ENCODE measurements at regions not wholly inside any gene's neighbourhood (a gene's known extent, or its start where the extent isn't known, plus 50 kb on each side); places are given as distances from the start of the nearest gene placed in this dataset.

DNA sequence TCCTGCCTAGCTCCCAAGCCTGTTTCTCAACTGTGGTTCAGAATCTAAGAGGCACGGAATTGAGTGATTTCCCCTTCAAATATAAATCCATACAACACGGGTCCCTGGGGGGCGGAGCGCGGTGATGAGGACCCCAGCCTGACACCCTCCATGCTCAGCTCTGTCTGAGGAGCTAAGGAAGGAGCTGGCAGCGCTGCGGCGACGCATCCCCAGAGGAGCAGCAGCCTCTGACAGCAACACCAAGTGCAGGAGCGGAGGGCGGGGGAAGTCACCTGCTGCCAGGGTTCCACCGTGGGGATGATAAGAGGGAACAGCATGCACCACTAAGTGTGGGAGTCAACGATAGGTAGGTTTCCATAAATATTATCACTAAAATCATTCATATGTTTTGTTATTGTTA lies 72.6 kb upstream of the VWC2 start:
- Histone ChIP-seq H3K18ac (ENCODE audit: low read length) (no peak overlapping the region), H2BK120ac (ENCODE audit: low read depth, low read length) (no peak overlapping the region), H3K79me2 (ENCODE audit: control insufficient read depth, insufficient read depth, low read length) (no peaks in the 10 kb centered on the region), H3K4me3 (ENCODE audit: low read length) (no peak overlapping the region), H2BK15ac (replicated peaks; ENCODE audit: low read depth) (no peak overlapping the region), H3K9ac (ENCODE audit: low read length) (no peak overlapping the region), H3K23ac (ENCODE audit: low read length) (no peak overlapping the region), H4K5ac (ENCODE audit: low read length) (no peak overlapping the region), H3K4me2 (ENCODE audit: low read length) (no peak overlapping the region), H3K4me1 (ENCODE audit: control insufficient read depth, low read depth, low read length) (no peaks in the 10 kb centered on the region), H4K8ac (ENCODE audit: low read depth, low read length) (no peak overlapping the region), H3K56ac (ENCODE audit: low read length) (no peak overlapping the region), H3K27ac (ENCODE audit: low read depth, low read length) (no peak overlapping the region), H3K79me1 (ENCODE audit: low read length) (no peaks in the 10 kb centered on the region), H2AK5ac (ENCODE audit: low read length) (no peak overlapping the region), H3K4ac (ENCODE audit: low read depth, low read length) (no peak overlapping the region), H2BK5ac (ENCODE audit: low read length) (no peak overlapping the region), H3K27me3 (ENCODE audit: insufficient read depth, low read length, poor library complexity) (no peaks in the 10 kb centered on the region), H3K36me3 (ENCODE audit: control insufficient read depth, insufficient read depth, low read length) (no peaks in the 10 kb centered on the region)
- WGBS (ENCODE audit: extremely low coverage, insufficient coverage, low lambda C conversion rate): no CpG with 5 or more reads among the region's 13 CpGs
- no peak for DNase-seq

DNA sequence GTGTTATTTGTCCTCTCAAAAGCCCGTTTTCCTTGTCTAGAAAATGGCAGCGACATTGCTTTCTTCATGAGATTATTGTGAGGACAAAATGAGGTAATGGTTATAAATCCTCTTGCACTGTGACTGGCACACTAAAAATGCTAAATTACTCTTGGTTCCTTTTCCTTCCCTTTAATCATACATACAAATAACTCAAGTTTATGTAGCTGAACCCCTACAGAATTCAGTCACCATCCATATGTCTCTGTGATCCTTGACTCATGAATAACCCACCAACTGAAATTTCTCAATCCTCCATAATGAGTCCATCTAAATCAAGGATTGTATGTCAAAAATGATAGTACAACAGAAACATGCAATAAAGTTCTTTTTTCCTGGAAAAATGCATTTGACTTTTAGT lies 71.3 kb upstream of the VWC2 start:
- no peak overlapping the region for H3K4me3 ChIP-seq (ENCODE audit: low read length)
- H3K23ac ChIP-seq (ENCODE audit: low read length): no peak overlapping the region
- H2BK120ac ChIP-seq (ENCODE audit: low read depth, low read length): no peak overlapping the region
- no peak for DNase-seq
- H3K18ac ChIP-seq (ENCODE audit: low read length): no peak overlapping the region
- H3K27me3 ChIP-seq (ENCODE audit: insufficient read depth, low read length, poor library complexity): no peaks in the 10 kb centered on the region
- no peak overlapping the region for H3K4ac ChIP-seq (ENCODE audit: low read depth, low read length)
- H4K5ac ChIP-seq (ENCODE audit: low read length): no peak overlapping the region
- no peak overlapping the region for H4K8ac ChIP-seq (ENCODE audit: low read depth, low read length)
- H2BK5ac ChIP-seq (ENCODE audit: low read length): no peak overlapping the region
- no peaks in the 10 kb centered on the region for H3K79me1 ChIP-seq (ENCODE audit: low read length)
- no peaks in the 10 kb centered on the region for H3K79me2 ChIP-seq (ENCODE audit: control insufficient read depth, insufficient read depth, low read length)
- H3K27ac ChIP-seq (ENCODE audit: low read depth, low read length): no peak overlapping the region
- no peaks in the 10 kb centered on the region for H3K36me3 ChIP-seq (ENCODE audit: control insufficient read depth, insufficient read depth, low read length)
- WGBS (ENCODE audit: extremely low coverage, insufficient coverage, low lambda C conversion rate): no CpG with 5 or more reads among the region's 2 CpGs
- no peaks in the 10 kb centered on the region for H3K4me1 ChIP-seq (ENCODE audit: control insufficient read depth, low read depth, low read length)
- no peak overlapping the region for H3K9ac ChIP-seq (ENCODE audit: low read length)
- H2AK5ac ChIP-seq (ENCODE audit: low read length): no peak overlapping the region
- H3K56ac ChIP-seq (ENCODE audit: low read length): no peak overlapping the region
- no peak overlapping the region for H2BK15ac ChIP-seq (replicated peaks; ENCODE audit: low read depth)
- H3K4me2 ChIP-seq (ENCODE audit: low read length): no peak overlapping the region

DNA sequence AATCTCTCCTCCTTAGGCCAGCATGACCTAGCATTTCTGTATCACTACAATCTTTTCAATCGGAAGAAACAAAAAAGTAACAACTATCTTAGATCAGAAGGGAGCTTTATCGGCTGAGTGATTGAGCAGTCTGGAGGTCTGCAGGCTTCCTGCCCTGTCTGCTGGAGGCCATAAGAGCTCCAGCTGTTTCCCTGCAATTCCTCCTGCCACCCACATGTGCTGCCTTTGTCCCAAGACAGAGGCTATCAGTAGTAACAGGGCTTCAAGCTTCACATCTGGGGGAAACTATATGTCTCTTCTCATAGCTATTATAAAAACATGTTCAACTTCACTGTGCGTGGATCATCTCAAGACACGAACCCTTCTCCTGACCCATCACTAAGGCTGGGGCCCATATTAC lies 70.1 kb upstream of the VWC2 start:
- Histone ChIP-seq H4K8ac (ENCODE audit: low read depth, low read length) (no peak overlapping the region), H3K4ac (ENCODE audit: low read depth, low read length) (no peak overlapping the region), H3K79me1 (ENCODE audit: low read length) (no peaks in the 10 kb centered on the region), H3K27ac (ENCODE audit: low read depth, low read length) (no peak overlapping the region), H3K36me3 (ENCODE audit: control insufficient read depth, insufficient read depth, low read length) (no peaks in the 10 kb centered on the region), H3K23ac (ENCODE audit: low read length) (no peak overlapping the region), H2BK5ac (ENCODE audit: low read length) (no peak overlapping the region), H4K5ac (ENCODE audit: low read length) (no peak overlapping the region), H2AK5ac (ENCODE audit: low read length) (no peak overlapping the region), H3K56ac (ENCODE audit: low read length) (no peak overlapping the region), H3K4me2 (ENCODE audit: low read length) (no peak overlapping the region), H2BK15ac (replicated peaks; ENCODE audit: low read depth) (no peak overlapping the region), H3K18ac (ENCODE audit: low read length) (no peak overlapping the region), H2BK120ac (ENCODE audit: low read depth, low read length) (no peak overlapping the region), H3K4me3 (ENCODE audit: low read length) (no peak overlapping the region), H3K4me1 (ENCODE audit: control insufficient read depth, low read depth, low read length) (no peaks in the 10 kb centered on the region), H3K79me2 (ENCODE audit: control insufficient read depth, insufficient read depth, low read length) (no peaks in the 10 kb centered on the region), H3K9ac (ENCODE audit: low read length) (no peak overlapping the region), H3K27me3 (ENCODE audit: insufficient read depth, low read length, poor library complexity) (no peaks in the 10 kb centered on the region)
- DNase-seq: peak; percentile 44
- WGBS (ENCODE audit: extremely low coverage, insufficient coverage, low lambda C conversion rate): no CpG with 5 or more reads among the region's 4 CpGs

DNA sequence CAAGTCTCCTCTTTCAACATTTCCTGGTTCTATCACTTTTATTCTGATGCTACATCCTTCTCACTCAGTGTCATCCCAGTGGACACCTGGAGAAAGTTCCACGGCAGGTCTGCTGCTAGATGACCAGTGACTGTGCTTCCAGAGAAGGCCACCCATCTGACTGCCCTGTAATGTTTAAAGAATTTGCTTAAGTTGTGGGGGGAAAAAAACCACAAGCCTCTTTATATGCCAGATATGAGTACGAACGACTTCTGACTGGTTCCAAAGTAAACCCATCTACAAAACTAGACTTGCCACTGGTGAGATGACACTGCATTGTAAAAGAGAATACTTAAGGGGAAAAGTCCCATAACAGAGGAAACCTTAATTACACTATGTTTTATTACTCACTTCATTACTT lies 69.6 kb upstream of the VWC2 start:
- no peak for DNase-seq
- Histone ChIP-seq H3K9ac (ENCODE audit: low read length) (no peak overlapping the region), H3K79me1 (ENCODE audit: low read length) (no peaks in the 10 kb centered on the region), H3K4me3 (ENCODE audit: low read length) (no peak overlapping the region), H3K56ac (ENCODE audit: low read length) (no peak overlapping the region), H3K4me2 (ENCODE audit: low read length) (no peak overlapping the region), H2BK15ac (replicated peaks; ENCODE audit: low read depth) (no peak overlapping the region), H4K8ac (ENCODE audit: low read depth, low read length) (no peak overlapping the region), H3K27me3 (ENCODE audit: insufficient read depth, low read length, poor library complexity) (no peaks in the 10 kb centered on the region), H2AK5ac (ENCODE audit: low read length) (no peak overlapping the region), H3K18ac (ENCODE audit: low read length) (no peak overlapping the region), H2BK120ac (ENCODE audit: low read depth, low read length) (no peak overlapping the region), H3K4ac (ENCODE audit: low read depth, low read length) (no peak overlapping the region), H4K5ac (ENCODE audit: low read length) (no peak overlapping the region), H3K36me3 (ENCODE audit: control insufficient read depth, insufficient read depth, low read length) (no peaks in the 10 kb centered on the region), H3K23ac (ENCODE audit: low read length) (no peak overlapping the region), H2BK5ac (ENCODE audit: low read length) (no peak overlapping the region), H3K27ac (ENCODE audit: low read depth, low read length) (no peak overlapping the region), H3K79me2 (ENCODE audit: control insufficient read depth, insufficient read depth, low read length) (no peaks in the 10 kb centered on the region), H3K4me1 (ENCODE audit: control insufficient read depth, low read depth, low read length) (no peaks in the 10 kb centered on the region)
- no CpG with 5 or more reads among the region's 3 CpGs for WGBS (ENCODE audit: extremely low coverage, insufficient coverage, low lambda C conversion rate)

DNA sequence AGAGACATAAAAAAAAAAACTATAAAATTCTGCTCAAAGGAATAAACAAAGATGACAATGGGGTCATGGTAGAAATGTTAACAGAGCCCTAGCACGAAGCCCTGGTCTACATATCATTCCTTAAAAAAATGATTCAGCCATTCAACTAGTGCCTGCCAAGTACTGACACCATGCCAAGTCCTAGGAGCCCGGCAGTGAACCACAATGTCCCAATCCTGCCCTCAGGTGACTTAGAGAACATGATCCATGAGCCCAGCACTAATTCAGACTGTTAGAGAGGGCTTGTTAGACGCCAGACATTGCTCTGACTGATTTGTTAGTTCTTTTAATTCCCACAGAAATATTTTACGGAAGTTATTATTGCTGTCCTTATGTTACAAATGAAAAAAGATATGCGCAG lies 67.3 kb upstream of the VWC2 start:
- Histone ChIP-seq H3K27ac (ENCODE audit: low read depth, low read length) (no peak overlapping the region), H3K4me1 (ENCODE audit: control insufficient read depth, low read depth, low read length) (no peaks in the 10 kb centered on the region), H4K5ac (ENCODE audit: low read length) (no peak overlapping the region), H3K27me3 (ENCODE audit: insufficient read depth, low read length, poor library complexity) (no peaks in the 10 kb centered on the region), H3K18ac (ENCODE audit: low read length) (no peak overlapping the region), H3K4ac (ENCODE audit: low read depth, low read length) (no peak overlapping the region), H2BK15ac (replicated peaks; ENCODE audit: low read depth) (no peak overlapping the region), H3K79me2 (ENCODE audit: control insufficient read depth, insufficient read depth, low read length) (no peaks in the 10 kb centered on the region), H3K23ac (ENCODE audit: low read length) (no peak overlapping the region), H3K36me3 (ENCODE audit: control insufficient read depth, insufficient read depth, low read length) (no peaks in the 10 kb centered on the region), H4K8ac (ENCODE audit: low read depth, low read length) (no peak overlapping the region), H2AK5ac (ENCODE audit: low read length) (no peak overlapping the region), H3K79me1 (ENCODE audit: low read length) (no peaks in the 10 kb centered on the region), H3K56ac (ENCODE audit: low read length) (no peak overlapping the region), H3K4me3 (ENCODE audit: low read length) (no peak overlapping the region), H2BK120ac (ENCODE audit: low read depth, low read length) (no peak overlapping the region), H2BK5ac (ENCODE audit: low read length) (no peak overlapping the region), H3K4me2 (ENCODE audit: low read length) (no peak overlapping the region), H3K9ac (ENCODE audit: low read length) (no peak overlapping the region)
- no peak for DNase-seq
- WGBS (ENCODE audit: extremely low coverage, insufficient coverage, low lambda C conversion rate): no CpG with 5 or more reads among the region's 5 CpGs

DNA sequence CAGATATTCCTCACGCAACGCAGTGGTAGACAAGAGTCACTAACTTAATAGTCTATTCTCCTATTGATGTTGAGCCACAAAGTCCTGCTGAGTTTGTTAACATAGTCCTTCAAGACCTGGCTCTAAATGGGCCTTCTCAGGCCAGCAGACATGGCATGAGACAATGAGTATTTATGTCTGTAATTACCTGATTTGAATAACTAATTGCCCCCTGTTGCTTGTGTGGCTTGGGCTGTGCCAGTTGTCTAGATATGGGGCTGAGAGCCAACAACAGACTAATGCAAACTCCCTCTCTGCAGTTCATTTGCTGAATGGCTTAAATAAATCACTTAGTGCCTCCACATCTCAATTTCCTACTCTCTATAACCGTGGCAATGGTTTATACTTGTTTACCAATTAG lies 65.5 kb upstream of the VWC2 start:
- Histone ChIP-seq H3K36me3 (ENCODE audit: control insufficient read depth, insufficient read depth, low read length) (no peaks in the 10 kb centered on the region), H4K8ac (ENCODE audit: low read depth, low read length) (no peak overlapping the region), H3K79me2 (ENCODE audit: control insufficient read depth, insufficient read depth, low read length) (no peaks in the 10 kb centered on the region), H3K18ac (ENCODE audit: low read length) (no peak overlapping the region), H4K5ac (ENCODE audit: low read length) (no peak overlapping the region), H3K56ac (ENCODE audit: low read length) (no peak overlapping the region), H3K9ac (ENCODE audit: low read length) (no peak overlapping the region), H2BK15ac (replicated peaks; ENCODE audit: low read depth) (no peak overlapping the region), H3K4ac (ENCODE audit: low read depth, low read length) (no peak overlapping the region), H3K4me2 (ENCODE audit: low read length) (no peak overlapping the region), H3K4me3 (ENCODE audit: low read length) (no peak overlapping the region), H3K4me1 (ENCODE audit: control insufficient read depth, low read depth, low read length) (no peaks in the 10 kb centered on the region), H2BK120ac (ENCODE audit: low read depth, low read length) (no peak overlapping the region), H3K27me3 (ENCODE audit: insufficient read depth, low read length, poor library complexity) (no peaks in the 10 kb centered on the region), H3K27ac (ENCODE audit: low read depth, low read length) (no peak overlapping the region), H2AK5ac (ENCODE audit: low read length) (no peak overlapping the region), H3K79me1 (ENCODE audit: low read length) (no peaks in the 10 kb centered on the region), H2BK5ac (ENCODE audit: low read length) (no peak overlapping the region), H3K23ac (ENCODE audit: low read length) (no peak overlapping the region)
- WGBS (ENCODE audit: extremely low coverage, insufficient coverage, low lambda C conversion rate): no CpG with 5 or more reads among the region's 3 CpGs
- peak; percentile 21 for DNase-seq

Measured in mesendoderm (in vitro differentiated cells).